ENCODE measurements at regions not wholly inside any gene's neighbourhood (a gene's known extent, or its start where the extent isn't known, plus 50 kb on each side); places are given as distances from the start of the nearest gene placed in this dataset.
A peak's percentile ranks its signal among the peaks of the same experiment; 100 is the strongest.
"Not testable (repeated sequence)": the region's sequence is repeated elsewhere in the genome, so short reads cannot be mapped to it uniquely, and the experiment has no call there.

- DNase-seq; intact Hi-C loops (cut with DNase I): not testable (repeated sequence)
Measured at GRCh38 chr2:87485884-87486283, 262.0 kb upstream of the PLGLB2 start.

GRCh38 chr2:87486413-87486812, 261.5 kb upstream of the PLGLB2 start:
- intact Hi-C loops (cut with DNase I); DNase-seq: not testable (repeated sequence)

GRCh38 chr2:87488021-87488420, 259.9 kb upstream of the PLGLB2 start:
- intact Hi-C loops (cut with DNase I); DNase-seq: not testable (repeated sequence)

GRCh38 chr2:87488991-87489390, 258.9 kb upstream of the PLGLB2 start:
- DNase-seq; intact Hi-C loops (cut with DNase I): not testable (repeated sequence)

- intact Hi-C loops (cut with DNase I); DNase-seq: not testable (repeated sequence)
Measured at GRCh38 chr2:87494846-87495245, 253.0 kb upstream of the PLGLB2 start.

- DNase-seq; intact Hi-C loops (cut with DNase I): not testable (repeated sequence)
Measured at GRCh38 chr2:87495455-87495854, 252.4 kb upstream of the PLGLB2 start.

- intact Hi-C loops (cut with DNase I): not testable (repeated sequence)
- peak in 2 of 42 donors; percentile 12 to 24 for DNase-seq
Measured at GRCh38 chr2:87496036-87497006, 251.6 kb upstream of the PLGLB2 start.

- DNase-seq; intact Hi-C loops (cut with DNase I): not testable (repeated sequence)
Measured at GRCh38 chr2:87497135-87497534, 250.8 kb upstream of the PLGLB2 start.

GRCh38 chr2:87497700-87498099, 250.2 kb upstream of the PLGLB2 start:
- intact Hi-C loops (cut with DNase I); DNase-seq: not testable (repeated sequence)

- intact Hi-C loops (cut with DNase I); DNase-seq: not testable (repeated sequence)
Measured at GRCh38 chr2:87498169-87498853, 249.6 kb upstream of the PLGLB2 start.

GRCh38 chr2:87498854-87499238, 249.0 kb upstream of the PLGLB2 start:
- DNase-seq; intact Hi-C loops (cut with DNase I): not testable (repeated sequence)

GRCh38 chr2:87499860-87500259, 248.0 kb upstream of the PLGLB2 start:
- intact Hi-C loops (cut with DNase I); DNase-seq: not testable (repeated sequence)

GRCh38 chr2:87500421-87500820, 247.5 kb upstream of the PLGLB2 start:
- intact Hi-C loops (cut with DNase I); DNase-seq: not testable (repeated sequence)

GRCh38 chr2:87500951-87501350, 246.9 kb upstream of the PLGLB2 start:
- intact Hi-C loops (cut with DNase I); DNase-seq: not testable (repeated sequence)

GRCh38 chr2:87502948-87503347, 244.9 kb upstream of the PLGLB2 start:
- DNase-seq; intact Hi-C loops (cut with DNase I): not testable (repeated sequence)

- DNase-seq; intact Hi-C loops (cut with DNase I): not testable (repeated sequence)
Measured at GRCh38 chr2:87505239-87505638, 242.6 kb upstream of the PLGLB2 start.

GRCh38 chr2:87505909-87506308, 242.0 kb upstream of the PLGLB2 start:
- not testable (repeated sequence) for DNase-seq

GRCh38 chr2:87507378-87508348, 240.2 kb upstream of the PLGLB2 start:
- DNase-seq; intact Hi-C loops (cut with DNase I): not testable (repeated sequence)

More at GRCh38 chr2:87505909-87506308, 242.0 kb upstream of the PLGLB2 start:
- intact Hi-C loops (cut with DNase I): not testable (repeated sequence)
